ENCODE measurements at regions not wholly inside any gene's neighbourhood (a gene's known extent, or its start where the extent isn't known, plus 50 kb on each side); places are given as distances from the start of the nearest gene placed in this dataset.
"Not testable (repeated sequence)": the region's sequence is repeated elsewhere in the genome, so short reads cannot be mapped to it uniquely, and the experiment has no call there.

GRCh38 chr16:65392806-65393565 is 271.1 kb upstream of the CDH11 start:
- peak; percentile 40 for DNase-seq

- DNase-seq = peak; percentile 76
Measured at GRCh38 chr16:65388592-65388991, 266.7 kb upstream of the CDH11 start.

DNA sequence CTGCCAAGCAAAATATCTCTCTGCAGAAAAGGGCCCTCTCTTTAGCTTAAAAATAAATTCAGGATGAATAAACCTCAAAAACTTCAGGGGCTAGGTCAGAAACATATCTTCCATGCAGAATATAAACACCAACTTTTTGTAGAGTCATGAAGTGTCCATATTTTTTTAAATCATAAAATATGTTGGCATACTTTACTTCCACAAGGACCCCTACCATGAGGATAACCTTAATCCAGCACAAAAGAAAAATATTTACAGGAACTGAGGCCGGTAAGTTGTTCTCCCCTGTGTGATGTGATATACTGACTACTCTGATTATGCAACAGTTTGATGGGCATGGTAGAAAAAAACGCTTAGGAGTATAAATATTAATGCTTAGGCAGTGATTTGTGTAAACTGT is 264.8 kb upstream of the CDH11 start:
- DNase-seq = no peak

- no peak for DNase-seq
Measured at GRCh38 chr16:65384441-65384840, 262.6 kb upstream of the CDH11 start.

DNA sequence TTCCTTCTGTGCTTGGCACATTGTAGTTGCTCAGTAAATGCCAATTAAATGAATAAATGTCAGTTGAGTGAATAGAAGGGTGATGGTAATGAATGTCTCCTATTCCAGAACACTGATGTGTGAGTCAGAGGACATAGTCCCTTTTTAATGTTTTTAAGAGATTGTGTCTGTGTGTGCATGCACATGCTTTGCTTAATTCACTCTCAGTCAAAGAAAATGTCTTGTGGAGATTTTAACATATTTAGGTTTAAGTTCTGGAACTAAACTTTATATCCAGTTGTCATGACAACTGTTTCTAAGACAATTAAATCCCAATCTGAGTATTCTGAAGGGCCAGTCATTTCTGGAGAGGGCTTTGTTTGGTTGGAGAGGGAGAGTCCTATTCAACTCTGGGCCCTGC is 255.3 kb upstream of the CDH11 start:
- DNase-seq = peak; percentile 64

GRCh38 chr16:65376601-65377000 is 254.7 kb upstream of the CDH11 start:
- no peak for DNase-seq

- peak; percentile 78 for DNase-seq
Measured at GRCh38 chr16:65375651-65376050, 253.8 kb upstream of the CDH11 start.

DNA sequence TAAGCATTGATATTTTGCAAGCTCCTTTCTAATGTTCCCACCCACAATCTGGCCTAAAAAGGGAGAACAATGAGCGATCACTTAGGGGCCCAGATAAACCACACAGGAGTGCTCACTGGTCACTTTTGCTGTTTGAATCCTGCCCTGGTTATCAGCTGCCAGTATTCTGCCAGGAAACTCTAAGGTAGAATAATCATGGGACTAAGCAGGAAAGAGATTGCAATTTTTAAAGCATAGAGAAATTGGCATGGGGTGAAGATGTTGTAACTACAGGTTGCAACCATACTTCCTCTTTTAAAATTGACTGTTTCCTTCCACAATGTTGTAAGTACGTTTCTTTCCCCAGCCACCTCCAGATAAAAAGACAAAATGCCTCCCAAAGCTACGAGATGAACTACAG is 251.2 kb upstream of the CDH11 start:
- DNase-seq = no peak

DNA sequence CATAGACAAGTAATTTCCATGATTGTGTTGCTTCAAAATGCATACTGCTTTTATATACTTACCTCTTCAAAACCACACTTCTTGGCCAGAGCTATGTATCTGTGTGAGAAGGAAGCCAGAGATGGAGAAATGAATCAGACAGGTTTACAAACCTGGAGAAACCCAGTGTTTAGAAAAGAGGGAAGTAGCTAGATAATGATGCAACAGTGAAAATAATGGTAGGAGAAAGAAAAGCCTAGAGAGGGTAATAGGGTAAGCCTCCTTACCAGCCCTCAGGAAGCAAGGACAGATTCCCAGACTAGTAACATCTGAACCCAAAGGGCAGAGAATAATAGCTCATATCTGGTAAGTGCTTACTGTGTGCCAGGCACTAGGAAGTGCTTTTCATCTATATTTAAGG is 250.3 kb upstream of the CDH11 start:
- DNase-seq = no peak

DNA sequence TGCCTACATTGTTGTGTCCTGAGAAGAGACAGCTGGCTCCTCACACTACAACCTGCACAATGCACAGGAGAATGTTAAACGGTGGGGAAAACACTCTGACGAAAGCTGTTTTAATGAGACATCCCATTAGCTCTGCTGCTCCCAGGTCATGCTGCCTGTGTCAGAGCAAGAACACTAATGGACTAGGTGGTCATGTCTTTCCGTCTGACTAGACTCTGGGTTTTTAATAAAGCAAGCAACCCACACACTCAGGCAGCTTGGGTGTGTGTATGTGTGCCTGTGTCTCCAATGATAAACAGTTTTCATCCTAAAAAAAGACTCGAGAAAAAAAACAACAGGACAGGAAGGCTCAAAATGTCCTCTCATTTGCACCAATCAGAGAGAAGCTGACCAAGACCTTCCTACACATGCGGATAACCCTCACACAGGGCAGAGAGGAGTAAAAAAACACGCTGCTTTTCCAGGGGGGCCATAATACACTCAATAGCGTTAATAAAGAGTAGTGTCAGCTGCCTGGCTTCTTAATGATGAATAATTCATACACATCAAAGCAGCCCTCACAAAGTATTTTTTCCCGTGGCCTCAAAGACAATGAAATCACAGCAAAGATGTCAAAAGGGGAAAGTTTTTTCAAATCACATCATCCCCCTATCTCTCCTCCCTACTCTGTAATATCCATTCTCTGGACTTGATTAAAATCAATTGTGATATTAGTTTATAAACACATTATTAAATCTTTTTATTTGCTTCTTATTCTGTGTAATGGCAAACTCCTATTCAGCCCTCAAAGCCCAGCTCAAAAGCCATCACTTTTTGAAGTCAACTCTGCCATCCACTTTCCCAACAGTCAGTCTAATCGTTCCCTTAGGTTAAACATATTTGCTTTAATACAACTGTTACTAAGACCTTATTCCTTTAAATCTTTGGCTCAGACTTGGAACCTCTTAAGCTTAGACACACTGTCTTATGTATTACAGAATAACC is 244.2 kb upstream of the CDH11 start:
- no peak for DNase-seq

- not testable (repeated sequence) for DNase-seq
Measured at GRCh38 chr16:65356721-65357120, 234.9 kb upstream of the CDH11 start.

GRCh38 chr16:65355706-65356105 is 233.8 kb upstream of the CDH11 start:
- DNase-seq = no peak

DNA sequence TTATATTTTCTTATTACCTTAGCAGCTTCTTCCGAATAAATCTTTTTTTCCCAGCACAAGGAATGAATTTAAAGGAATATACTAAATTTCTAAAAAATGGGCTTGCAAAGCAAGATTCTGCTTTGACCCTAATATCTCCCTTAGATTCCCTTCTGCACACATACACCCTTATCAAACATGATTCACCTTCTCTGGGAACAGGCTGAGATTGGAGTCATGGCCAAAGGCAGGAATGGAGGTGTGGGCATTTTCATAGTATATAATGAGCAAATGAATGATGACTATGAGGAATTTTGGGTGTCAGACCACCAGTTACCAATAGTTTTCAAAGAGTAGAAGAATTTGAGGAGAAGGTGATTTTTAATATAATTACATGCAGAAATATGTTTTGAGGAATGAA is 231.3 kb upstream of the CDH11 start:
- no peak for DNase-seq

- no peak for DNase-seq
Measured at GRCh38 chr16:65349626-65350025, 227.8 kb upstream of the CDH11 start.

DNA sequence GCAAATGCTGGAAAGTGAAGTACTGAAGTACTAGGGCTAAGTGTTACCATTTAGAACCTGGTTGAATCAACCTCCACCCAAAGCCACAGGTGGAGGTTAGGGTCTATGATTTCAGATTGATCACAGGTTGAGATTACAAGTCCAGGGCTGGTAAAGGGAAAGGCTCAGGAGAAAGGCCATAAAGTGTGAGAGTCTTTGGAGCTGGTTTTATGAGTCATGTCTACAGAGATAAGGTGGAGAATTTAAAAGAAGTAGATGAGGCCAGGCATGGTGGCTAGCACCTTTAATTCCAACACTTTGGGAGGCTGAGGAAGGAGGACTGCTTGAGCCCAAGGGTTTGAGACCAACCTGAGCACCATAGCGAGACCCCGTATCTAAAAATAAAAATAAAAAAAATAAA is 221.7 kb upstream of the CDH11 start:
- no peak for DNase-seq

DNA sequence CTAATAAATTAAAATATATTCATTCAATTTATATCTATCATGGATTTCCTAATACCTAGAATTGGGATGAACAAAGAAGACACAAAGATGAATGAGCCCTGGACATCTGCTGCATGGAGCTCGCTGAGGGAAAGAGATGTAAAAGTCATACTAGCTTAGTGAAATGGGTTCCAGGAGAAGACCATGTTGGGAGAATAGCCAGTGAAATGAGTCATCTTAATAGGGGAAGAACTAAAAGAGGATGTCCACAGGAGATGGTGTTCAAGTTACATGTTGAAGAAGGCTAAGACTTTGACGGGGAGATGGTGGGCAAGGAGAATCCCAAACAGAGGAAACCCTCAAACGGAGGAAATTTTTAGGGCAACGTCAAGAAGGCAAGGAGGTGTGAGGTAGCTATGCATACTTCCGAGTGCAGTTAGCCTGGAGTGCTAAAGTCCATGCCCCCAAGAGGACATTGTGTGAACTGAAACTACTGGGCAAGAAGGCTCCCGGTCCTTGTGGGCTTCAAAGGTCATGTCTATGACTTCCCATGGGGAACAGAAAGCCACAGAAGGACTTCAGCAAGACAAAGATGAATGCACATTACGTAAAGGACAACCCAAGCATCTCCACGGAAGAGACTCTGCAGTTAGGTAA is 220.5 kb upstream of the CDH11 start:
- peak; percentile 57 for DNase-seq

- peak; percentile 14 for DNase-seq
Measured at GRCh38 chr16:65339062-65339461, 217.2 kb upstream of the CDH11 start.

DNA sequence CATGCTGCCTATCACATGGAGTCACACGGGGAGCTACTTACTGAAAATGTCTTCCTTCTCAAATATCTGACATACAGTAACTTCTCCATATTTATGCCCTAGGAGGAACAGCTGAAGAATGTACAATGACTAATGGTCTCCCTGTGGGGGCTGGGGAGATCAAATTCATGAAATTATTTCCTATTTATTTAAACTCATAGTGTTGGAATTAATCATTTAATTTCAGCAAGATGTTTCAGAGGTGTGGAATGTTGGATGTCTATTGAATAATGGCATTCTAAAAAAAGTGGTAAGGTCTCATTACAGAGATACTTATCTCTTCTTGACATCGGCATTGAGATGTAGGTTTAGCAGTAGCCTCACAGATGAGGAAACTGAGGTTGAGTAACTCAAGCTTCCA is 214.3 kb upstream of the CDH11 start:
- DNase-seq = peak; percentile 98

- DNase-seq = no peak
Measured at GRCh38 chr16:65334081-65334480, 212.2 kb upstream of the CDH11 start.

DNA sequence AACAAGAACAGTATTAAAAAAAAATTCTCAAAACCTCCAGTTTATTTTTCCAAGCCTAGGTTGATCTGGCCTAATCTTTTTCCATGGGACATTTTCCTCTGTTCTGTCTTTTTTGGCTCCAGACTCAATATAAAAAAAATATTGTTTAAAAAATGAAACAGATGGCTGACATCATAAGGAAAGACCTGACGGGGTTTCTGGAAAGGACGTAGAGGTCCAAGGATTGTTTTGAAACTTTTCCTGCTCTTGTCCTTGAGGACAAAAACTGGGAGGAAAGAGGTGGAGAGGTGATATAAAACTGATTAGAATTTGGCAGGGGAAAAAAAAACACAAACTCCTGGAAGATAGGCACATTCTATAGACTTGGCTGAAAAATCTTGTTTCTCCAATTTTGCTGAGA is 211.4 kb upstream of the CDH11 start:
- no peak for DNase-seq

- DNase-seq = no peak
Measured at GRCh38 chr16:65327346-65327745, 205.5 kb upstream of the CDH11 start.

- DNase-seq = no peak
Measured at GRCh38 chr16:65323655-65324237, 201.9 kb upstream of the CDH11 start.

DNA sequence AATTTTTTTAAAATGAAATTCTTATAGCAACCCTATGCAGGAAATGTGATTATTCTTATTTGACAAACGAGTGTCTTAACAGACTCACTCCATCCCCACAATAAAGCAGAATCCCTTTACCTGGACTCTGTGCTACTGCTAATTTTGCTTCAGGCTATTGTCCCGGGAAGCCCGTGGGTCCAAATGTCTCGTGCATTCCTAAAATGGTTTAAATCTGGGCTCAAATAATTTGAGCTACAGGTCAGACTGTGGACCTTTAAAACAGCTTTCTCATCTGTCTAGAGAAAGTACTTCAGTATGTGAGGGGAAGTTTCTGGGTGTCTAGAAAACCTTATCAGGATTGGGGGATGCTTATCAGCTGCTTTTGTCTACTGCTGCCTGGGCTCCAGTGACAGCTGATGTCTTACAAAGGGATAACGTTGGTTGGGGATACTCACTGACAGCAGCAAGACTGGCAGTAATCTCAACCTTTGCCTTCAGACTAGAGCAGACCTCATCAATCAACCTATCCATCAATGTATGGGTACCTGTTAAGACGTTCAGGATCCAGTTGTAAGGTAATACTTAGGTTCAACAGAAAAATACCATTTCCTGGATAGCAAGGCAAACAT is 197.9 kb upstream of the CDH11 start:
- no peak for DNase-seq

Data from fibroblast of skin of right biceps (primary cell).